Adrenal gland (tissue), 5 donors: ENCODE measurements at regions not wholly inside any gene's neighbourhood (a gene's known extent, or its start where the extent isn't known, plus 50 kb on each side); places are given as distances from the start of the nearest gene placed in this dataset.

Source experiments
- CTCF ChIP-seq, 6 experiments: fragments of 450-650 bp in 4 of 6; fragments of 200-600 bp in 2 of 6; sonication (generic) in 1 of 6; IDR thresholded peaks; 1 replicate in 5 of 6; 2 replicates in 1 of 6; pipeline versions ENCODE4 v1.5.1 to v1.8.0; 2016 to 2021; ENCODE audit warnings: antibody characterized with exemption in 6 of 6, mild to moderate bottlenecking in 2 of 6, moderate library complexity in 1 of 6
- POLR2A ChIP-seq, 2 donors: fragments of 450-650 bp; IDR thresholded peaks; one replicate each; pipeline ENCODE4 v1.6.1; 2017; ENCODE audit warnings: antibody characterized with exemption in 2 of 2, mild to moderate bottlenecking in 2 of 2, moderate library complexity in 1 of 2
- donor health status: DM: no; HTN: no; CAD: no.

GRCh38 chr1:94658221-94658620 lies 116.7 kb upstream of the F3 start:
- no peak for TF ChIP-seq CTCF (IDR thresholded peaks at IDR 0.05)
- no peak for TF ChIP-seq POLR2A (IDR thresholded peaks at IDR 0.05)
